Fibroblast of mammary gland (primary cell): ENCODE measurements at regions not wholly inside any gene's neighbourhood (a gene's known extent, or its start where the extent isn't known, plus 50 kb on each side); places are given as distances from the start of the nearest gene placed in this dataset.

Experiments used
- DNase-seq: peaks from one replicate; pipeline ENCODE4 v3.0.0-alpha.2; 2010; ENCODE audit warnings: low read depth
- H3K4me3 ChIP-seq: 2 replicates; pipeline ENCODE4 v1.5.1; 2011; ENCODE audit warnings: low read depth, mild to moderate bottlenecking, low read length, moderate library complexity; ENCODE audit not compliant: control insufficient read depth
- TF ChIP-seq, protein P1 (sequence below): conservative IDR thresholded peaks from 2 replicates; pipeline ENCODE4 v1.5.1; 2011; ENCODE audit warnings: low read depth, low read length, inconsistent platforms; ENCODE audit not compliant: control insufficient read depth, insufficient read depth

DNA sequence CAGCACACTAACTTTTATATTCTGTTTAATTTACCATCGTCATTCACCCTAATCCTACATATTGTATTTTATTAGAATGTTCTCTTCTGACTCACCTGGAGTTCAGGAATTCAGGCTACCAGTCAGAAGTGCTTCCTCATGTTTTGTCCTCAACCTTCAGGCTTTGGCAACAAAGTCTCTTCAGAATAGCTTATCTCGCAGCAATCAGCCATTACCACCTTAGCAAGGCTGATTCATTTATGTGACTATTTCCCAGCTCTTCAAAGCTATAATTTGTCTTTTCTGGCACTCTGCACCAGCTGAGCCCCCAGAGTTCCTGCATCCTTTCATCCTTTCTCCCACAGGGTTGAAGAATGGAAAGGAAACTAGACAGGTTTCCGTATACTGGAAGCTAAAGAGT lies 365.5 kb upstream of the CDH18 start:
- no peak for DNase-seq
- TF ChIP-seq, protein P1, sequence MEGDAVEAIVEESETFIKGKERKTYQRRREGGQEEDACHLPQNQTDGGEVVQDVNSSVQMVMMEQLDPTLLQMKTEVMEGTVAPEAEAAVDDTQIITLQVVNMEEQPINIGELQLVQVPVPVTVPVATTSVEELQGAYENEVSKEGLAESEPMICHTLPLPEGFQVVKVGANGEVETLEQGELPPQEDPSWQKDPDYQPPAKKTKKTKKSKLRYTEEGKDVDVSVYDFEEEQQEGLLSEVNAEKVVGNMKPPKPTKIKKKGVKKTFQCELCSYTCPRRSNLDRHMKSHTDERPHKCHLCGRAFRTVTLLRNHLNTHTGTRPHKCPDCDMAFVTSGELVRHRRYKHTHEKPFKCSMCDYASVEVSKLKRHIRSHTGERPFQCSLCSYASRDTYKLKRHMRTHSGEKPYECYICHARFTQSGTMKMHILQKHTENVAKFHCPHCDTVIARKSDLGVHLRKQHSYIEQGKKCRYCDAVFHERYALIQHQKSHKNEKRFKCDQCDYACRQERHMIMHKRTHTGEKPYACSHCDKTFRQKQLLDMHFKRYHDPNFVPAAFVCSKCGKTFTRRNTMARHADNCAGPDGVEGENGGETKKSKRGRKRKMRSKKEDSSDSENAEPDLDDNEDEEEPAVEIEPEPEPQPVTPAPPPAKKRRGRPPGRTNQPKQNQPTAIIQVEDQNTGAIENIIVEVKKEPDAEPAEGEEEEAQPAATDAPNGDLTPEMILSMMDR, result no peak

DNA sequence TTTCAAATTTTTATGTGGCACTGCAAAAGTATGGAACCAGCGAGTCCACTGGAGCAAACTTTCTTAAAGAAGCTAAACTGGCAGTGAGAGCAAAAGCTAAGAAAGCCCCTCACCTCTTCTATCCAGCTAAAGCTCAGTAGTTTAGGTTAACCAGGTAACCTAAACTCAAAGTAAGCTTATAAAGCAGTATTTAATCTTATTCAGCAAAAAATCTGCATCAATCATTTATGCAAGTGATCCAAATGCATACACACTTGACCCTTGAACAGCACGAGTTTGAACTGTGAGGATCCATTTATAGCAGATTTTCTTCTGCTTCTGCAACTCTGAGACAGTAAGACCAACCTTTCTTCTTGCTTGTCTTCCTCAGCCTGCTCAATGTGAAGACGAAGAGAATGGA lies 363.8 kb upstream of the CDH18 start:
- DNase-seq, result no peak
- TF ChIP-seq, protein P1, result no peak
- H3K4me3 ChIP-seq, result no peak overlapping the region

More for the DNA sequence above, 365.5 kb upstream of the CDH18 start:
- no peak overlapping the region for H3K4me3 ChIP-seq

DNA sequence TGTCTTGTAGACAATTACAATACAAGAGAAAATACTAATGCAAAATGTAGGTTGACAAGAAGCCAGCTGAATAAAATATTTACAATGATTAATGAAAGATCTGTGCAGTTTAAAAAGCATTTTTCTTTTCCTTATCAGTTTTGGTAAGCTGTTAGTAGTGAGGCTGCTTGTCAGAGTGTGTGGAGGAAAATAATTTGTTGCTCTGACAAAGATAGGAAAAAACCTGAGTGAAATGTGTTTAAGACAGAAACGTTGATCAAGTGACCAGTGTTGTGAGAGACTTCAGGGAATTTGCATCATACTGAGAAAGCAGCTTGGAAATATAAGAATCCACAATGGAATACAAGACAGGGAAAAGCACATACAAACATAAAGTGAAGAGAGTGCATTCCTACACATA lies 360.3 kb upstream of the CDH18 start:
- TF ChIP-seq, protein P1, result no peak

DNA sequence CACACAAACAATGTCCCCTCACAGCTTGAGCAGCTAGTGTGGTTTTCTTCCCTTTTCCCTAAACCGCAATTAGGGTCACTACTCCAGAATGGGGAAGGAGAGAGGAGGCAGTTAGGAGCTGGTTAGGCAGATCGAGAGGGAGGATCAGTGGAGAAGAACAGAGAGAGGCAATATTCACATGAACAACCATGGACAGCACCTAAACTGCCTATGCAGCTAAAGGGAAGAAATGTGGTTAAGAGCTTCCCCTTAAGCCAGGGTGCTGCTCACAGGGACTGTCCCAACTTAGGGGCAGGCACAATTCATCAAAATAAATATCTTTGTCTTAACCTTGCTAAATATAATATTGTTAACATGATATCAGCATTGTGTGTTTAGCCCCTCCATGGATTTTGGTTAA lies 359.3 kb upstream of the CDH18 start:
- TF ChIP-seq, protein P1, result no peak
- DNase-seq, result no peak
- H3K4me3 ChIP-seq, result no peak overlapping the region

More for the DNA sequence above, 360.3 kb upstream of the CDH18 start:
- no peak for DNase-seq
- H3K4me3 ChIP-seq, result no peak overlapping the region

DNA sequence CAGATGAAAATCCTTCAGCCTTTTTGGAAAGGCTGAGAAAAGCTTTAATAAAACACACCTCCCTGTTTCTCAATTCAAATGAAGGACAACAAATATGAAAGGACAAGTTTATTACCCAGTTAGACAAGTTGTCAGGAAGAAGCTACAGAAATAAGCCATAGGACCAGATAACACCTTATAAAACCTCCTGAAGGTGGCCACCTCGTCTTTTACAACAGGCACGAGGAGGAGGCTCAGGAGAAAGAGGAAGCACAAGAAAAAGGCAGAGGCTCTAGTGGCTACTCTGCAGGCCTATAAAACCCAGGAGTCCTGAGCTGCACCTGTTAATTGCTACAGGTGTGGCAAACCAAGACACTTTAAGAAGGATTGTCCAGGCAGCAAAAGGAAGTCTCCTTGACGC lies 352.1 kb upstream of the CDH18 start:
- H3K4me3 ChIP-seq, result no peak overlapping the region
- no peak for DNase-seq
- TF ChIP-seq, protein P1, result no peak

DNA sequence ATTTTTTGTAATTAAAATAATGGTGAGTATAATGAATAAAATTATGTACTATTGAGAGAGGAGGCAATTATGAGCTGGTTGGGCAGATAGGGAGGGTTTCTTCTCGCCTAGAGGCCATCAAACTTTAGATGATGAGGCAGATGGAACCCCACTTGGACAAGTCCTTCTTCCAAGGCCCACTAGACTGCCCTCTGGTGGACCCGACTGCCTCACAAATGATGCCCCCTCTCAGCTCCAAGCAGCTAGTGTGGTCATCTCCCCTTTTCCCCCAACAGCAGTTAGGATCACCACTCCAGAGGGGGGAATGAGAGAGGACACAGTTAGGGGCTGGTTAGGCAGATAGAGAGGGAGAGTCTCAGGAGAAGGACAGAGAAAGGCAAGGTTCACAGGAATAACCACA lies 348.0 kb upstream of the CDH18 start:
- DNase-seq, result no peak
- H3K4me3 ChIP-seq, result no peak overlapping the region
- TF ChIP-seq, protein P1, result peak; percentile 1

DNA sequence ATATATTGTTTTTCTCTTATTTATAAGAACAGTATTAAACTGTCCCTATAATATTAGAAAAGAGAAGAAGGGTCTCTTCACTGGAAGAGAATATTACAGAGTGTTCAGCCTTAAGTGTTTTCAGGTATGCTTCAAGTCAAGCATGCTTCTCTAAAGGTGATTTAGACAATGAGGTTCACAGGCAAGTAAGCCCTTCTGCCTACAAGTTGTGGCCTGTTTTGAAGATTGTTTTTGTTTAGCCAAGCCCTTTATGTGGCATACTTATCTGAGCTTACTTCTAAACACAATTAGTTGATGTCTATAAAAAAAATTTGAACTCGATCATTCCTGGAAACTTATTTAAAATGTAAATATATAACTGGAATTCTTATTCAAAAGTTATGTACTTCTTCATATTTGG lies 343.8 kb upstream of the CDH18 start:
- no peak for DNase-seq
- no peak overlapping the region for H3K4me3 ChIP-seq
- TF ChIP-seq, protein P1, result no peak
